PFSK-1 (cell line): ENCODE measurements at regions not wholly inside any gene's neighbourhood (a gene's known extent, or its start where the extent isn't known, plus 50 kb on each side); places are given as distances from the start of the nearest gene placed in this dataset.

ENCODE experiments used
- FOXP2 ChIP-seq: optimal IDR thresholded peaks from 2 replicates; pipeline ENCODE3; 2011; ENCODE audit warnings: borderline replicate concordance, control low read depth, inconsistent platforms; ENCODE audit not compliant: insufficient read depth; ENCODE audit errors: extremely low read length, extremely low read depth
- POLR2AphosphoS5 ChIP-seq: IDR thresholded peaks from 2 replicates; pipeline ENCODE4 v1.6.1; 2012; ENCODE audit warnings: low read depth, mild to moderate bottlenecking, control low read depth, low read length, moderate library complexity
- REST ChIP-seq, 2 experiments: IDR thresholded peaks; 2 replicates each; pipeline versions ENCODE4 v1.6.1 to v1.8.0; 2011 to 2012; ENCODE audit warnings: low read depth in 2 of 2, low read length in 2 of 2, control low read depth in 1 of 2, inconsistent platforms in 1 of 2, mild to moderate bottlenecking in 1 of 2, moderate library complexity in 1 of 2; ENCODE audit not compliant: insufficient read depth in 1 of 2
- SIN3A ChIP-seq: IDR thresholded peaks from 2 replicates; pipeline ENCODE4 v1.6.1; 2012; ENCODE audit warnings: mild to moderate bottlenecking, low read length, moderate library complexity, borderline replicate concordance; ENCODE audit not compliant: insufficient read depth
- TAF1 ChIP-seq: IDR thresholded peaks from 2 replicates; pipeline ENCODE4 v1.6.1; 2012; ENCODE audit warnings: low read length, control low read depth, borderline replicate concordance; ENCODE audit not compliant: insufficient read depth

- TF ChIP-seq POLR2AphosphoS5 (no peak), FOXP2 (no peak), TAF1 (no peak), REST (IDR thresholded peaks at IDR 0.05; ENCODE audit: insufficient read depth in 1 of 2, low read depth in 2 of 2, low read length in 2 of 2) (no peak), SIN3A (no peak)
These were observed 255.3 kb downstream of the INHBA start for GRCh38 chr7:41447450-41448042.

DNA sequence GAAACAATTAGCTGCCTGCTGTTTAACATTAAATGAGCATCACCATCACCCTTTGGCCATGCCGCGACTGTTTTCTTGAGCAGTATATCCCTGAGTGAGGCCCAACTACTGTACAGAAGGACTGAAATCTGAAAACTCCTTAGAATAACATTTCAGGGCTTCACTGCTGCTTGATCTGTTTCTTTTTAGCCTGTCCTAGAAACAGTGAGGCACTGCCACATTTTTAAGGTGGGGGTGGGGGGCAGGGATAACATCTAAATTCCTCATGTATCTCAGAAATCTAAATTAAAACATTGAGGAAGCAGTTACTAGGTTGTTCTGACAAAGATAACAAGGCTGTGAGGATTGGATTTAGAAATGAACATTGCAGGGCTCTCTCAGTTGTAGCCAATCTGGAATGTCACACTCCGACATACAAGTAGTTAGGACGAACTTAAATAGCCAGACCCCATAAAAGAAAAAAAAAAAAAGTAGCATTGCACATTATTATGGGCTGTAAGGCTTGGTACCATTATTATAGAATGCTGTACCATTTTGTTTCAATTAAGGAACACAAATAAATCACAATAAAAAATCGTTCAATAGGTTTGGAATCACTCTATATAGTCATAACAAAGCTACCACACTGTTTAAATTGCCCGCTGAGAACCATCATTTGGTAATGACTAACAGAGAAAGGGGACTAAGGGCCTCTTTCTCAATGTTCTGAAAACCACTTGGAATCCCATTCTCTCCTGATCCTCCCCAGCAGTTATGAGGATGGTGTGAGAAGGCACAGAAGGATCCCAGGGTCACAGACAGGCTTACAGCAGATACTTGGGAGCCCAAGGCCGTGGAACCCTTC is 256.1 kb downstream of the INHBA start:
- no peak for TF ChIP-seq SIN3A
- no peak for TF ChIP-seq FOXP2
- no peak for TF ChIP-seq REST (IDR thresholded peaks at IDR 0.05; ENCODE audit: insufficient read depth in 1 of 2, low read depth in 2 of 2, low read length in 2 of 2)
- no peak for TF ChIP-seq POLR2AphosphoS5
- TF ChIP-seq TAF1 = no peak

- TF ChIP-seq TAF1 (no peak), REST (IDR thresholded peaks at IDR 0.05; ENCODE audit: insufficient read depth in 1 of 2, low read depth in 2 of 2, low read length in 2 of 2) (no peak), FOXP2 (no peak), POLR2AphosphoS5 (no peak), SIN3A (no peak)
These were observed 256.9 kb downstream of the INHBA start for GRCh38 chr7:41445946-41446345.

- TF ChIP-seq REST (IDR thresholded peaks at IDR 0.05; ENCODE audit: insufficient read depth in 1 of 2, low read depth in 2 of 2, low read length in 2 of 2) (no peak), TAF1 (no peak), POLR2AphosphoS5 (no peak), SIN3A (no peak), FOXP2 (no peak)
These were observed 257.5 kb downstream of the INHBA start for GRCh38 chr7:41445432-41445831.
